Tibial nerve (tissue), 4 donors: ENCODE measurements at regions not wholly inside any gene's neighbourhood (a gene's known extent, or its start where the extent isn't known, plus 50 kb on each side); places are given as distances from the start of the nearest gene placed in this dataset.

Experiments used
- DNase-seq, 2 donors: peaks; one replicate each; pipeline ENCODE4 v3.0.0-alpha.2; 2019; ENCODE audit warnings: low spot score in 2 of 2
- H3K27ac ChIP-seq, 4 donors: fragments of 200-600 bp; sonication (generic) in 3 of 4; one replicate each; pipeline ENCODE4 v1.5.1; 2017 to 2019; ENCODE audit warnings: mild to moderate bottlenecking in 1 of 4
- H3K27me3 ChIP-seq, 2 donors: fragments of 200-600 bp; sonication (generic) in 1 of 2; one replicate each; pipeline versions ENCODE4 v1.5.1 to v1.6.0; 2017 to 2019
- H3K36me3 ChIP-seq, 3 donors: fragments of 200-600 bp; sonication (generic); one replicate each; pipeline ENCODE4 v1.5.1; 2018 to 2019
- H3K4me1 ChIP-seq, 4 donors: fragments of 200-600 bp; sonication (generic) in 3 of 4; one replicate each; pipeline ENCODE4 v1.5.1; 2017 to 2019
- H3K4me3 ChIP-seq, 4 donors: fragments of 200-600 bp; sonication (generic) in 3 of 4; one replicate each; pipeline ENCODE4 v1.5.1; 2017 to 2019; ENCODE audit warnings: mild to moderate bottlenecking in 1 of 4, moderate library complexity in 1 of 4
- H3K9me3 ChIP-seq, 4 donors: fragments of 200-600 bp; sonication (generic) in 3 of 4; one replicate each; pipeline ENCODE4 v1.5.1; 2017 to 2019
- CTCF ChIP-seq, 5 experiments: fragments of 200-600 bp in 3 of 5; fragments of 450-650 bp in 2 of 5; sonication (generic) in 3 of 5; IDR thresholded peaks; one replicate each; pipeline ENCODE4 v1.5.1; 2016 to 2019; ENCODE audit warnings: antibody characterized with exemption in 5 of 5, mild to moderate bottlenecking in 3 of 5, moderate library complexity in 2 of 5
- EP300 ChIP-seq, 2 donors: sonication (generic); formaldehyde crosslinking; IDR thresholded peaks; one replicate each; pipeline ENCODE4 v1.6.1; 2017; ENCODE audit warnings: antibody characterized with exemption in 2 of 2, mild to moderate bottlenecking in 1 of 2
- POLR2A ChIP-seq, 2 donors: fragments of 450-650 bp; IDR thresholded peaks; one replicate each; pipeline ENCODE4 v1.6.1; 2017; ENCODE audit warnings: antibody characterized with exemption in 2 of 2, mild to moderate bottlenecking in 2 of 2, moderate library complexity in 2 of 2
- WGBS, 2 donors: methylation state at CpG; one replicate each; pipeline ENCODE4 v1.1.5; 2018; 5-methylcytosine and 5-hydroxymethylcytosine counted together

- WGBS, 2 donors: 78 to 84% methylated on average over 3 of the region's 3 CpGs
Measured at GRCh38 chr16:62602790-62603189, 566.6 kb upstream of the CDH8 start.

GRCh38 chr16:62597875-62598274 is 561.6 kb upstream of the CDH8 start:
- DNase-seq: no peak
- TF ChIP-seq POLR2A (IDR thresholded peaks at IDR 0.05) (no peak), EP300 (IDR thresholded peaks at IDR 0.05) (no peak), CTCF (IDR thresholded peaks at IDR 0.05) (no peak)
- no peak overlapping the region for H3K27ac ChIP-seq
- no peaks in the 10 kb centered on the region for H3K9me3 ChIP-seq
- no peaks in the 10 kb centered on the region for H3K36me3 ChIP-seq
- no peak overlapping the region for H3K4me3 ChIP-seq
- H3K27me3 ChIP-seq: no peaks in the 10 kb centered on the region
- H3K4me1 ChIP-seq: no peaks in the 10 kb centered on the region

More at GRCh38 chr16:62602790-62603189, 566.6 kb upstream of the CDH8 start:
- H3K27ac ChIP-seq: no peak overlapping the region
- H3K4me1 ChIP-seq: no peaks in the 10 kb centered on the region
- no peaks in the 10 kb centered on the region for H3K27me3 ChIP-seq
- H3K36me3 ChIP-seq: no peaks in the 10 kb centered on the region
- TF ChIP-seq POLR2A (IDR thresholded peaks at IDR 0.05) (no peak), CTCF (IDR thresholded peaks at IDR 0.05) (no peak), EP300 (IDR thresholded peaks at IDR 0.05) (no peak)
- H3K4me3 ChIP-seq: no peak overlapping the region
- H3K9me3 ChIP-seq: no peaks in the 10 kb centered on the region
- no peak for DNase-seq

GRCh38 chr16:62596584-62596983 is 560.3 kb upstream of the CDH8 start:
- Histone ChIP-seq H3K4me1 (no peaks in the 10 kb centered on the region), H3K4me3 (no peak overlapping the region), H3K9me3 (no peaks in the 10 kb centered on the region), H3K27ac (no peak overlapping the region), H3K27me3 (no peaks in the 10 kb centered on the region), H3K36me3 (no peaks in the 10 kb centered on the region)
- WGBS, 2 donors: 0 to 7% methylated on average over 1 of the region's 1 CpG
- DNase-seq: no peak
- TF ChIP-seq EP300 (IDR thresholded peaks at IDR 0.05) (no peak), CTCF (IDR thresholded peaks at IDR 0.05) (no peak), POLR2A (IDR thresholded peaks at IDR 0.05) (no peak)

GRCh38 chr16:62596125-62596524 is 559.9 kb upstream of the CDH8 start:
- no peak for DNase-seq
- Histone ChIP-seq H3K27me3 (no peaks in the 10 kb centered on the region), H3K4me3 (no peak overlapping the region), H3K27ac (no peak overlapping the region), H3K4me1 (no peaks in the 10 kb centered on the region), H3K9me3 (no peaks in the 10 kb centered on the region), H3K36me3 (no peaks in the 10 kb centered on the region)
- 32 to 35% methylated on average over 6 of the region's 6 CpGs for WGBS, 2 donors
- TF ChIP-seq CTCF (IDR thresholded peaks at IDR 0.05): no peak
- no peak for TF ChIP-seq POLR2A (IDR thresholded peaks at IDR 0.05)
- TF ChIP-seq EP300 (IDR thresholded peaks at IDR 0.05): no peak

- H3K36me3 ChIP-seq: no peaks in the 10 kb centered on the region
- 47 to 58% methylated on average over 3 of the region's 3 CpGs for WGBS, 2 donors
- H3K4me1 ChIP-seq: peaks cover 0 to 10% (median 0%) of the 10 kb centered on the region in 4 donors
- no peak overlapping the region for H3K27ac ChIP-seq
- no peaks in the 10 kb centered on the region for H3K9me3 ChIP-seq
- DNase-seq: no peak
- TF ChIP-seq POLR2A (IDR thresholded peaks at IDR 0.05) (no peak), CTCF (IDR thresholded peaks at IDR 0.05) (no peak), EP300 (IDR thresholded peaks at IDR 0.05) (no peak)
- H3K27me3 ChIP-seq: no peaks in the 10 kb centered on the region
- no peak overlapping the region for H3K4me3 ChIP-seq
Measured at GRCh38 chr16:62586128-62586862, 550.1 kb upstream of the CDH8 start.
